GM18508 (cell line): ENCODE measurements at regions not wholly inside any gene's neighbourhood (a gene's known extent, or its start where the extent isn't known, plus 50 kb on each side); places are given as distances from the start of the nearest gene placed in this dataset.

ENCODE experiments used
- ATAC-seq: cut with Tn5 transposase; IDR thresholded peaks from one replicate; pipeline ENCODE4 v1.9.1; 2021; ENCODE audit warnings: moderate number of reproducible peaks; ENCODE audit not compliant: insufficient read depth, unreplicated experiment

DNA sequence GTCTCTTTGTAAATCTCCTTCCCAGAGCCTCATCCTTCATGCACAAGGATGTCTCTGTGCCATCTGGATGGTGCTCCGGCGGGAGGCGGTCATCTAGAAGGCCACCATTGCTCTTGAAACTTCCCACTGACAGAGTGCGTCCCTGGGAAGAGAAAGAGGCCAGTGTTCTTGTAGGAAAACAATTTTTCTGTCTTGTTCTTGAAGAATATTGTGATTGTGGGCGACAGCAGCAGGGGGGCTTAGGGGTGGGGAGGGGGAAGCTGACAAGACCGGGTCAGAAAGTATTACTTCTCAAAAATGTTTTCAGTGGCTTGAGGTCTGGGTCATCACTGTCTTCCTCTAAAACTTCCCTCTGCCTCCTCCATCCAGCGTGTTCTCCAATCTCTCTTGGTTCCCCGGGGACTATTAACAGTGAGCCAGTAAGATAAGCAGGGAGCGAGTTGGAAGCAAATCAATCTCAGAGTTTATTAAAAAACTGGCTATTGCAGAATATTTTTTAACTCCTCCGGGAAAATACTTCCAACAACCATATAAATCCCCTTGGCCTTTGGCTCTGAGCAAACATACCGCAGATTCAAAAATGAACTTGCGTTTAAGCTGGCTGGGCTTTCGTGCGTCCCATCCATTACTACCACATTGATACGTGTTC, 597.8 kb upstream of the MGMT start:
- ATAC-seq: no peak

DNA sequence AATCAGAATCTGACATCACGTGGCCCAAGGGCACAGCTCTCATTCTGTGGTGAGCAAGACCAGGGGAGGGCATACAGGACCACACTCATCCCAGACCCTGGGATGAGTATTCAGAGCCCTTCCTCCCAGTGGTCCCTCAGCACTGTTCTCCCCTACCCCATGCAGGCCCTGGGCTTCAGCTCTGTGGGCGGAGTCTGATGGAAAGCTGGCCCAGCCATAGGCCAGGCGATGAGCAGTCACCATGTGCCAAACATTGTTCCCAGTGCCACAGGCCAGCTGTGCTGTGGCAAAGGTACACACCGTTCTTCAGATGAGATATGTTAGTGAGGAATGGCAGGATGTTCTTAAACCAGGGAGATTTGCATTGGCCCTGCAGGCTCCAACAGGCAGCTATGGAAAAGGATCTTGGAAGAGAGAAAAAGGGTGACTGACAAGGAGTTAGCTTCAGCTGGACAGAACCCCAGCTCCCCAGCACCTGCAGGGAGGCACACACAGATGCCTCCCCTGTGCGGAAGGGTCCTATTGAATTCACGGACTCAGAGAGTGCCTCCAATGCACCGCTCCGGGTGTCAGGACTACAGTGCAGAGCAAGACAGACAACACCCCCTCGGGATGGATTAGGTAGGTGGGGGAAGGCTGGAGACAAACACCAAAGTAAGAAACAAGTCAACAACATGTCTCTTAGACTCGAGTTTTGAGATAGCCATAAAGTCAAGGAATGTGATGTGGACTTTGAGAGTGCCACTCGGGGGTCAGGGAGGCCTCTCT, 596.0 kb upstream of the MGMT start:
- ATAC-seq: no peak

DNA sequence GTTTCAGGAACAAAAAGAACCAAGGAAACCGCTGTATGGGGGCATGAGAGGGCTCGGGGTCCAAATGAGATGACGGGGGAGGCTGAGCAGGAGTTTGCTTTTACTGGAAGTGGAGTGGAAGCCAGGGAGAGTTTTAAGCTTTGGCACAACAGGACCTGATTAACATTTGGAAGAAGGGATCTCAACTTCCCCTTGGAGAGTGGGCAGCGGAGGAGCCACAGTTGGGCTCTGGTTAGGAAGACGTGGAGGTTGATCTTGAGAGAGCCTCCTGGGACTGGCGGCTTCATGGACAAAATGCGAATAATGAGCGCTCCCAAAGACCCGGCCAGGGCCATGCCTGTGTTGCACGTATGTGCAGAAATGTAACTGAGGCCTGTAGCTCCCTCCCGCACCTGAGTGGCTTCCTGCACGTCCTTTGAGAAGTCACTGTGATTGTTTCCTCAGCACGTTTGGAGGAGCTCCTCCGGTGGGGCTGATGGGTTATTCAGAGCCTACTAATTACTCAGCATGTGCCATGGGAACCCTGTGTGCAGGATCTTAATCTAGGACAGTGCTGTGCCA, 595.3 kb upstream of the MGMT start:
- ATAC-seq: no peak

DNA sequence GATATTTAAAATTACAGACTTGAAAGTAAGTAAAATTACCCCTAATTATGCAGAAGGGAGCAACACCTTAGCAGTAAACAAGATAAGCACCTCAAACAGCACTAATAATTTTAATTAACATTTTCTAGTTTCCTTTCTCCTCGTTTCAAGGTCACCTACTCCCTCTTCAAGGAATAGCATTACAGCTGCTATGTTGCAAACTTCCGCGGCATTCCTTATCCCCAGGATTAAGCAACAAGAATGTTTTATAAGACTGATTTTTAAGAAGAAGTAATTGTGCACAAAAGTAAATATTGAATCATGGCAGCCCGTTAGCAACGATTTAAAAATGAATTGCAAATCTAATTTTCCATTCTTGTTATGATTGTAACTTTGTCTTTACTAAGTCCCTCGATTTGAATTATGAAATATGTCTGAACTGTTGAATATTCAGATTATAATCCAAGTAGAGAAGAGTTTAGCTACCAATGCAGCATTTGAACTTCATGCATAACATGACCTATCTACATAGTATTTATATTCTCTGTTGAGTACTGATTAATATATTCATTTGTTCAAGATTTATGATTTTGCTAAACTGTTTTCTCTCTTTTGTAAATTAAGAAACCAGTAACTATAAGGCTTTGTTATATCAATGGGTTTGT, 593.5 kb upstream of the MGMT start:
- no peak for ATAC-seq

DNA sequence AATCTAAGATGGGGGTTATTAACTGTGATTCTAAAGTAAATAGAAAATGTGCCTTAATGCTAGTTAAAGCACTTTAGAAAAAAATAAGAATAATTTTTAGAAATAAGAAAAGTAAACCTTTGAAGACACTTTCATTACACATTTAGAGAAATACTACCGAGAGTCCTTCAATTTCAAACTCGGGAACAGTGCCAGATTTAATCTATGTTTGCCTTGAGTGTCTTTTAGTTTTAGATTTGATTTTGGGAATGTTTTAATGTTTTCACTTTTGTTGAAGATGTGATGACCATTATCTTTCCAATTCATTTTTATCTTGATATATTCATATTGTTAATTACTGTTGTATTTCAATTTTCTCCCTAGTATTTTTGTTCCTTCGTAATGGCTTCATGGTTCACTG, 592.7 kb upstream of the MGMT start:
- ATAC-seq: no peak

DNA sequence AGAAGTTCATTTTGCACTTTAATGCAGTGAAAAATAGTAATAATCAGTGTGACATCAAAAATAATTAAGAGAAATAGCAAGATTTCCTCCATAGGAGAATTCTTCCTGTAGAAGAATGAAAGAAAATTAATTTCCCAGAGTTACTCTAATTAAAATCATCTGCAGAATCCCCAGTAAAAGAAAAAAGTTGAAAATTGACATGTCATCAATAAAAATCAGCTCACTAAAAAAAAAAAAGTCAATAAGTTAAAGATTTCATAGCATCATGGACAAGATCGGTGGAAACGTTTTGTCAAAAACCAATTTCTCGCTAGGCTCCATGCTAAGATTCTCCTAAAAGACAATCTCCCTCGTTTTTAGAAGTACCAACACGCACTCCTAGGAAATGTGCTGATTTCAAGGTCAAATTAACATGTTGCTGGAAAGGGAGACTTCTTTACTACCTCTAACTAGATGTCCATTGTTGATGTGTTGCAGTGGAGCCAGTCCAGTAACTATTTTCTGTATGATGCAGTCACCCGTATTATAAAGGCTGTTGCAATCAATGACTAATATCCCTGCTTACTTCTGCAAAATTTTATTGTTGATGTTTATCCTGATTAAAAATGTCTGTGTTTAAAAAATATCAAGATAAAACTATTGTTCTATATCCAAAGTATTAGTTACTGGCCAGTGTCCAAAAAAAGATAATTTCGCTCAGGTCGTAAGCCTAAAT, 591.9 kb upstream of the MGMT start:
- ATAC-seq: no peak

DNA sequence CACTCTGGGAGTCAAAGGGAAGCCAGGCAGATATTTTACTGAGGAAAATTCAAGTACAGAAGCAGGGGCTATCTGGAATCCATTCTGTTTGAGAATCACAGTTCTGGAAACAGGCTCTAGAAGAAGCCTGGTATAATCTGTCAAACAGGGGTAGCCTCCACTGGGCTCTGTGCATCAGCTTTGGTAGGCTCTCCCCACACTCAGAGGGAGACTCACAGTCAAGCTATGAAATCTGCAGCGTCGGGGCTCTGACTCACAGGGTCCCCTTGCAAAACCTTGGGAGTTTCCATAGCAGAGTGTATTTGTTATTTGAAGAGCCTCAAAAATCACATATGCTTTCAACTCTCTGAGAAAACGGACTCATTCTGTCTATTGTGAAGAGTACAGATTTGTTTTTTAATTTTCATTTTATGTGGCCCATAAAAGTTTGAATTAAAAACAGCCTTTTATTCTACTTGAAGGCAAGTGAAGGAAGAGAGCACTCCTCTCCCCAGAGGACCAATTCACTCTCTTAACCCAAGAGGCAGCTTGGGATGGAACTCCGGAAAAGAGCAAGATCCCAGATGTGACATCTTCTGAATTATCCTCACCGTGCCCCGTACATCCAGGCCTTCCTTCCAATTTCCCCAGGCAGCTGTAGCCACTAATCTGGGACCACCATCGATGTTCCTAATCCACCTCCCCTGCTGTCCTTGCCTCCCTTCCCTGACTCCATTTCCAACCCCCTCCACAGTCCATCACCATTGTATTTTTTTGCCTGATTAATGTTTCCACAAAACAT, 590.9 kb upstream of the MGMT start:
- no peak for ATAC-seq

DNA sequence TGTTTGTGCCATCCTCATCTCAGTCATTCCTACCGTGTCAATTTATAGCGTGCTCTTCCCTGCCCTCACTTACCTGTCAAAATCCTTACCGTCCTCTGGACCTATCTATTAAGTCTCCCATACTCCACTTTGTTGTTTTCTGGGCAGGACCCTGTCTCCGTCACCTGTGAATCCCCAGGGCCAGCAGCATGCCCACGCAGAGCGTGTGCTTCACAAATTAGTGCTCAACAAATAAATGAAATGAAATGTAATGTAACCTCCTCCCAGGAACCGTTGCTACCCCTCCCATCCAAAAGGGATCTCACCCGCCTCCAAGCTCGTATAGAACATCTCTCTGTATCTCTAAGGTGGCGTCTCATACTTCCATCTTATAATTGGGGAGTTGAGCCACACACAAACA, 589.9 kb upstream of the MGMT start:
- no peak for ATAC-seq

DNA sequence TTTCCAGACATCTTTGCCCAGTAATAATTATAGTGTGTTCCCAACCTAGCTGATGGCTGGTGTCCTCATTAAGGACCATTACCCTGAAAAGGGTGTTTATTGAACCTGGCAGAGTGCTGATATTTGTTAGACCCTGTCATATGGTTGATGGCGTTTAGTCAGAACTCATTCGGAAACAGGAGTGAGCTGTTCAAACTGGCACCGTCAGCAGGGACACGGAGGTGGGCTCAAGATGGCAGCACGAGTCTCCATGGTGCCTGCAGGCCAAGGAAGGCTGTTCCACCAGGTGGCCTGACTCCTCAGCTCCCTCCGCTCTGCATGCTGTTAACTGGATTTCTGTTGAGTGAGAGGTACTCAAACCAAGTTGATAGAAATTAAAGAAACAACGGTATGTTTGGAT, 589.1 kb upstream of the MGMT start:
- ATAC-seq: no peak

DNA sequence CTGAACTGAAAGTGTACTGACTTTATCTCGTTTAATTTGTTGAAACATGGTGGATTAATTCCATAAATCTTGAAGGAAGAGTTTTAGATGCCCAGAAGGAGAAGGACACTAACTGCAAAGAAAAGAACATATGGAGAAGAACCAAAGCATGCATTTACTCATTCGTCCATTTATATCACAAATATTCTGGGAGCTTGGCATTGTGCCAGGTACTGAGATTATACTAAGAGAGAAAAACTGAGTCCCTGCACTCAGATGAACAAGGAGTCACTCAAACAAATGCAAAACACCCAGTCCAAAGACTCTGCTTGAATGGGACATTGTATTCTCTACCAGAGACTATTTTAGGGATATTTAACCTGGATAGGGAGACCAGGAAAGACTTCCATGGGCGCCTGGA, 588.0 kb upstream of the MGMT start:
- no peak for ATAC-seq

DNA sequence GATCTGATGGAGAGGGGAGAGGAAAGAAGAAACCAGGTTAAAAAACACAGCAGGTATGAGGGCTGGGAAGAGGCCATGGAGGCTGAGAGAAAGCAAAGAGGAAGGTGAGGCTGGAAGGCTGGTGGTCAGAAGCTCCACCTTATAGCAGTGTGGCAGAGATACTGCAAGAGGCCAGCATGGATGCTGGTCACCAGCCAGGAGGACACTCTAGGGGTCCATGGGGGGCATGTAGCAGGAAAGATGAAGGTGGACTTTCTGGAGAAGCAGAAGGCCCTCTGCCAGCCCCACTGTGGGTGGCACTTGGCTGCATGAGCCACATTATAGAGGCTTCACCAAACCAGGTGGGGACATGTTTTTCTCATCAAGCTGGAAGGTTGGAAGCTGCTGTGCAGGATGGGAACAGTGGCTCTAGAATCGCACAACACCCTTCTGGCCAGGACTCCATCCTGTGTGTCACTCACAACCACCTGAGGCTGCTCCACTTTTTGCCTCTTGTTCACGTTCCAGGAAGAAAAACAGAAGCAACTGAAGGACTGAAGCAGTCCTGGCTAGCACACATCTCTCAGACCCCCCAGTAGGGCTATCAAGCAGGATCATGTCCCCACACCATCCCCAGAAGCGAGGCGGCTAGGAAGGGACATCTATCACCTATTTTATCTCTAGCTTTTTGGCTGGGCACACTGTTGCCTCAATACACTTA, 587.5 kb upstream of the MGMT start:
- no peak for ATAC-seq

DNA sequence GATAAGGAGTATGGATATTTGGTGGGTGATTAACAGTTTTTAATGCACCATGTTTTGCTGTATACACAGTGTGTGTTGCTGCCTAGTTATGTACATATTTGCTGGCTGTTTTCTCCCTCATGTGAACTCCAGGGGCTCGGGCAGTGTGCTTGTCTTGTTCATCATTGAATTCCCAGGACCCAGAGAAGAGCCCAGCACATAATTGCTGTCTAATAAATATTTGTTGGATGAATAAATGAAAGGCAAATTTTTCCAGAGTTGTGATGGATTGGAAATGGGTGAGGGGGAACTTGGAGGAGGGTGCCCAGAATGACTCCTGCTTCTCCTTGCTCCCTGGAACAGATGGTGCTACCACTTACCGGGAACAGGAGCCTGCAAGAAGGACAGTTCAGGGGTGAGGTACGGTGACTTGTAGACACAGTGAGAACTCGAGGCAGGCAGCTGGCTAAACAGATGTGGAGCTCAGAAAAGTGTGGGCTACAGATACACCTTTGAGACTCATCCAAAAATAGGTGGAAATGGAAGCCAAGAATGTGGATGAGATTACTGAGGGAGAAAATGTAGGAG, 586.8 kb upstream of the MGMT start:
- no peak for ATAC-seq

DNA sequence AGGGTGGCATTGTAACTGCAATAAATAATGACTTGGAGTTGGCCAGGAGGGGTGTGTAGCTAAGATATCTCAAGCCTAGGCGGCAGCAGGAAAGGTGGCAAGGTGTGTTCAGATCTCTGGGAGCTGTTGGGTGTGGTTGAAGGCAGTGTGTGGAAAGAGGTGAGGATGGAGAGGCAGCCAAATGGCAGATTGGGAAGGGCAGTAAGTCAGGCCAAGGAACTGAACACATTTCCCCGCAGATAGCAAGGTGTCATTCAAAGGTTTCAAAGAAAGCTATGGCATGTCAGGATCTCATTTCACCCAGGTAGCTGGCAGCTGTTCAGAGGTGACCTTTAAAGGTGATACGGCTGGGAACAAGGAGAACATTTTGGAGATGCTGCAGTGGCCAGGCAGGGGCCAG, 586.0 kb upstream of the MGMT start:
- ATAC-seq: no peak

DNA sequence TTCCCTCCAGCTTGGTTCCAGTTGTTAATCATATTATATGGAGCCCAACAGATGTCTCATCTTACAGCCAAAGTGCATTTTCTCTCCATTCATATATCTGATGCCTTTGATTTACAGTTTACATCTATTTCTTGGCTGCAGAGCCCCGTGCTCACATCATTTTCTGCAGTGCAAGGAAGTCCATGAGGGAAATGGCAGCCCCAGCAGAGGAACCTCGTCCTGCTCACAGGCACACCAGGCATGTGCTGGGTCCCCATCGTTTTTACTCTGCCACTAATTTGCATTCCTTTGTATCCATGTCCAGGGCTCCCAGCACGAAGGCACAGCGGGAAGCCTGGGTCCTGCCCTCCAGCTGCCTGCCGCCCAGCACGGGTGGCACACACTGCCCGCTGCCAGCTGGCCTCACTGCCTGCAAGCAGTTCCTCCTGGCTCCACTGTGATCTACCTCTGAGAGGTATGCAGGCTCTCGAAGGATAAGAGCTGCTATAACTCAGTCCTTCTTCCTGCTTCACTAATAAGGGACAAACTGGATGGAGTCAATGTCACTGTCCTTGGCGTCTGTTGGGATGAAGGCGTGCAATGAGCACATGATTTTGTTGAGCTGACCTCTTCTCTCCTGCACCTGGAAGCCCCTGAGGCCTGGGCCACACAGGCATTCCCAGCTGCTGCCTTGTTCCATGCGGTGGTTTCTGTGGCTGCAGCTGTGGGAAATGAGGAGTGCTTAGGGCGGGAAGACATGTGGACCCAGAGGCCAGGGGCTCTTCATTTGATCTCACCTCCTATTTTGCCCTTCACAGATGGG, 583.6 kb upstream of the MGMT start:
- ATAC-seq: no peak

DNA sequence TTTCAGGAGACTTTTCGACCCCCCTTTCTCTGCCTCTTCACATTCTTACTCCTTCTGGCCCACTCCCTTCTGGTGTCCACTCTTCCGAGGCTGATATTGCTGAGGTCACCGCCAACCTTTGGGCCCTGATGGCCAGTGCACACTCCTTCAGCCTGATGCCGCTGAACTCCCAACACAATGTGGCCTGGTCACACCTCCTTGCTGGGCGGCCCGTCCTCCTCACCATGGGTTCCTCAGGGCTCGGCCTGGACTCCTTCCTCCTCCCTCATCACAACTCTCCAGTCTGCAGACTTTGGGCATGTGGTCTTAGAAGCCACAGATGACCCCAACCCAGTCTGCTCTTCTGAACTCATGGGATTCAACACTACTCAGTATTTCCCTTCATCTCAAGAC, 583.0 kb upstream of the MGMT start:
- ATAC-seq: no peak

DNA sequence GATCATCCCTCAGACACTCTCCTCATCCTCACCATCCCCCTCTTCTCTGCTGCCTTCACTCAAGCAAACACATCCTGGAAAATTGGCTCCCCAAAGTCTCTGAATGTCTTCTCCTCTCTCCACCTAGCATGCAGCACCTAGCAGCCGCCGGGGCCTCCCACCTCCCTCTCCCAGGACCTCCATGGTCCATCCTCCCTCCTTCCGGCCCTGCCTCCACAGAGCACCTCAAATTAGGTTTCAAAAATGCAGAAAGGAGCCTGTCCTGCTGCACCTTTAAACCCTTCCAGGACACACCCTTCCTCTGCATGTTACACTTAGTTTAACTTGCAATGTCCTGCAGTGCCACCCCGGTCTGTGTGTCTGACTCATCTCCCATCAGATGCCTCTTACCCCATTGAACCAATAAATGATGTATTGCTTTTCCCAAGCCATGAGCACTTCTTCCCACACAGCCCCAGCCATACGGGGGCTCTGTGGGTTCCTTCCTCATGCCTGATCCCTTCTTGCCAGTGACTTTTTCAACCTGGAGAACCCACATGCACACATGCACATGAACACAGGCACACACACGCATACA, 582.5 kb upstream of the MGMT start:
- no peak for ATAC-seq

DNA sequence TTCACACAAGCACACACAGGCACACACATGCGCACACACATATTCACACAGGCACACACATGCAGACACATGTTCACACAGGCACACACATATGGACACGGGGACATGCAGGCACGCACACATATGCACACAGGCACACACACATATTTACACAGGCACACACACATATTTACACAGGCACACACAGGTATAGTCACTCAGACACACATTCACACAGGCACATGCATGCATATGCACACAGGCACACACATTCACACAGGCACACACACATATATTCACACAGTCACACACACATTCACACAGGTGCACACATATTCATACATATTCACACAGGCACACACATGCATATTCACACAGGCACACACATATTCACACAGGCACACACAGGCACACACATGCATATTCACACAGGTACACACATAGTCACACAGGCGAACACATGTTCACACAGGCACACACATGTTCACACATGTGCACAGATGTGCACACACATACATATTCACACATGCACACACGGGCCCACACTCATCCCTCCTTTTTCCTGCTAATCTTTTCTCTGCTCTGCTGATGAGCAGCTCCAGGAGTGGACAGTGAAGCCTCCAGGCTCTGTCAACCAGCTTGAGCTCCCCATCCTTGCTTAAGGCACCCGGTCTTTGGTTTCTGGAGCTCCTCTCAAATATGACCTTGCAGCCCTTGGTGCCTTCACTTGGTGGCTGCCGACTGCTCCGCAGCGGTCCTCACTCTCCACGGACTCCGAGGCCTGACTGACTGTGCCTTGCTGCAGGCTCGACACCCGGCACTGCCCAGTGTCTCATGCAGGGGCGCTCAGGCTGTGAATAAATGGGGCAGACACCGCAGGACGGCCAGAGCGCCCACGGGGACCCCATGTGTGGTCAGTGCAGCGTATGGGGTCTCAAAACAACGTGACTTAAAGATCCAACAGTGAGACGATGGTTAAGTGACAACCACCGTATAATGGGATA, 581.2 kb upstream of the MGMT start:
- ATAC-seq: no peak
